Activated naive CD8-positive, alpha-beta T cell treated with anti-CD3 and anti-CD28 coated beads, Interleukin-2, amount 50 U/mL, for 24 hours (primary cell): ENCODE measurements at regions not wholly inside any gene's neighbourhood (a gene's known extent, or its start where the extent isn't known, plus 50 kb on each side); places are given as distances from the start of the nearest gene placed in this dataset.

Source experiments
- ATAC-seq: fragments of 150-1000 bp; cut with Tn5 transposase; one replicate; pipeline ENCODE4 v1.10.0; 2021
- DNase-seq: peaks from one replicate; pipeline ENCODE4 v3.0.0; 2021
- H3K27ac Mint-ChIP-seq: one replicate; pipeline ENCODE4 v1.8.0; 2021; ENCODE audit warnings: mild to moderate bottlenecking, mixed read lengths
- H3K27me3 Mint-ChIP-seq: one replicate; pipeline ENCODE4 v1.8.0; 2021; ENCODE audit warnings: mixed read lengths
- H3K36me3 Mint-ChIP-seq: one replicate; pipeline ENCODE4 v1.8.0; 2021; ENCODE audit warnings: low read depth, mixed read lengths
- H3K4me1 Mint-ChIP-seq: one replicate; pipeline ENCODE4 v1.8.0; 2021; ENCODE audit warnings: mixed read lengths
- H3K4me3 Mint-ChIP-seq: one replicate; pipeline ENCODE4 v1.8.0; 2021; ENCODE audit warnings: mild to moderate bottlenecking, moderate library complexity, mixed read lengths
- H3K9me3 Mint-ChIP-seq: one replicate; pipeline ENCODE4 v1.8.0; 2021; ENCODE audit warnings: mixed read lengths

- ATAC-seq (no peak), DNase-seq (no peak)
- Mint-ChIP-seq H3K4me3 (no peak overlapping the region), H3K4me1 (no peaks in the 10 kb centered on the region), H3K27me3 (no peaks in the 10 kb centered on the region), H3K36me3 (no peaks in the 10 kb centered on the region), H3K27ac (no peak overlapping the region), H3K9me3 (no peaks in the 10 kb centered on the region)
Measured at GRCh38 chr2:2507417-2507997, 176.4 kb upstream of the MYT1L start.

GRCh38 chr2:2506536-2506935 lies 175.5 kb upstream of the MYT1L start:
- Mint-ChIP-seq H3K27ac (no peak overlapping the region), H3K4me1 (no peaks in the 10 kb centered on the region), H3K9me3 (no peaks in the 10 kb centered on the region), H3K36me3 (no peaks in the 10 kb centered on the region), H3K27me3 (no peaks in the 10 kb centered on the region), H3K4me3 (no peak overlapping the region)
- DNase-seq (no peak), ATAC-seq (no peak)

GRCh38 chr2:2505604-2506003 lies 174.5 kb upstream of the MYT1L start:
- Mint-ChIP-seq H3K9me3 (no peaks in the 10 kb centered on the region), H3K4me3 (no peak overlapping the region), H3K4me1 (no peaks in the 10 kb centered on the region), H3K36me3 (no peaks in the 10 kb centered on the region), H3K27ac (no peak overlapping the region), H3K27me3 (no peaks in the 10 kb centered on the region)
- DNase-seq (no peak), ATAC-seq (no peak)

GRCh38 chr2:2503864-2504418 lies 172.9 kb upstream of the MYT1L start:
- no peak for ATAC-seq
- Mint-ChIP-seq H3K4me1 (no peaks in the 10 kb centered on the region), H3K27me3 (no peaks in the 10 kb centered on the region), H3K9me3 (no peaks in the 10 kb centered on the region), H3K27ac (no peak overlapping the region), H3K4me3 (no peak overlapping the region), H3K36me3 (no peaks in the 10 kb centered on the region)
- DNase-seq, result no peak

- Mint-ChIP-seq H3K9me3 (no peaks in the 10 kb centered on the region), H3K4me1 (no peaks in the 10 kb centered on the region)
- ATAC-seq, result no peak
Measured at GRCh38 chr2:2502201-2502549, 171.1 kb upstream of the MYT1L start.

GRCh38 chr2:2501454-2502200 lies 170.6 kb upstream of the MYT1L start:
- Mint-ChIP-seq H3K36me3 (no peaks in the 10 kb centered on the region), H3K27ac (no peak overlapping the region), H3K27me3 (no peaks in the 10 kb centered on the region), H3K9me3 (no peaks in the 10 kb centered on the region), H3K4me3 (no peak overlapping the region), H3K4me1 (no peaks in the 10 kb centered on the region)
- DNase-seq (no peak), ATAC-seq (no peak)

More at GRCh38 chr2:2502201-2502549, 171.1 kb upstream of the MYT1L start:
- H3K27me3 Mint-ChIP-seq, result no peaks in the 10 kb centered on the region
- H3K27ac Mint-ChIP-seq, result no peak overlapping the region
- DNase-seq, result no peak
- no peaks in the 10 kb centered on the region for H3K36me3 Mint-ChIP-seq
- H3K4me3 Mint-ChIP-seq, result no peak overlapping the region

GRCh38 chr2:2495606-2496005 lies 164.5 kb upstream of the MYT1L start:
- Mint-ChIP-seq H3K4me3 (no peak overlapping the region), H3K36me3 (no peaks in the 10 kb centered on the region), H3K27ac (no peak overlapping the region), H3K27me3 (peaks cover 6% of the 10 kb centered on the region), H3K9me3 (no peaks in the 10 kb centered on the region), H3K4me1 (no peaks in the 10 kb centered on the region)
- ATAC-seq (no peak), DNase-seq (no peak)

- H3K27me3 Mint-ChIP-seq, result peaks cover 6% of the 10 kb centered on the region
- H3K27ac Mint-ChIP-seq, result no peak overlapping the region
- DNase-seq, result no peak
- H3K4me1 Mint-ChIP-seq, result no peaks in the 10 kb centered on the region
- H3K9me3 Mint-ChIP-seq, result no peaks in the 10 kb centered on the region
- no peak overlapping the region for H3K4me3 Mint-ChIP-seq
- no peak for ATAC-seq
- H3K36me3 Mint-ChIP-seq, result no peaks in the 10 kb centered on the region
Measured at GRCh38 chr2:2493496-2493895, 162.4 kb upstream of the MYT1L start.

- H3K36me3 Mint-ChIP-seq, result no peaks in the 10 kb centered on the region
- no peak overlapping the region for H3K27ac Mint-ChIP-seq
- no peak for DNase-seq
- peaks cover 6% of the 10 kb centered on the region for H3K27me3 Mint-ChIP-seq
- no peak overlapping the region for H3K4me3 Mint-ChIP-seq
- no peaks in the 10 kb centered on the region for H3K4me1 Mint-ChIP-seq
- no peak for ATAC-seq
- no peaks in the 10 kb centered on the region for H3K9me3 Mint-ChIP-seq
Measured at GRCh38 chr2:2492800-2493199, 161.7 kb upstream of the MYT1L start.

- ATAC-seq (no peak), DNase-seq (no peak)
- Mint-ChIP-seq H3K4me3 (no peak overlapping the region), H3K36me3 (no peaks in the 10 kb centered on the region), H3K4me1 (no peaks in the 10 kb centered on the region), H3K27me3 (peaks cover 6% of the 10 kb centered on the region), H3K9me3 (no peaks in the 10 kb centered on the region), H3K27ac (no peak overlapping the region)
Measured at GRCh38 chr2:2491964-2492363, 160.9 kb upstream of the MYT1L start.

- no peak overlapping the region for H3K4me3 Mint-ChIP-seq
- no peaks in the 10 kb centered on the region for H3K36me3 Mint-ChIP-seq
- DNase-seq, result no peak
- no peaks in the 10 kb centered on the region for H3K4me1 Mint-ChIP-seq
- H3K27ac Mint-ChIP-seq, result no peak overlapping the region
- no peak for ATAC-seq
- no peaks in the 10 kb centered on the region for H3K9me3 Mint-ChIP-seq
- peaks cover 2% of the 10 kb centered on the region for H3K27me3 Mint-ChIP-seq
Measured at GRCh38 chr2:2484301-2484700, 153.2 kb upstream of the MYT1L start.

GRCh38 chr2:2482851-2483250 lies 151.8 kb upstream of the MYT1L start:
- no peaks in the 10 kb centered on the region for H3K9me3 Mint-ChIP-seq
- H3K27me3 Mint-ChIP-seq, result peaks cover 2% of the 10 kb centered on the region
- no peak overlapping the region for H3K4me3 Mint-ChIP-seq
- no peak for DNase-seq
- no peak for ATAC-seq
- H3K36me3 Mint-ChIP-seq, result no peaks in the 10 kb centered on the region
- no peaks in the 10 kb centered on the region for H3K4me1 Mint-ChIP-seq
- no peak overlapping the region for H3K27ac Mint-ChIP-seq

GRCh38 chr2:2472881-2473280 lies 141.8 kb upstream of the MYT1L start:
- no peaks in the 10 kb centered on the region for H3K4me1 Mint-ChIP-seq
- H3K9me3 Mint-ChIP-seq, result no peaks in the 10 kb centered on the region
- H3K4me3 Mint-ChIP-seq, result no peak overlapping the region
- no peak overlapping the region for H3K27ac Mint-ChIP-seq
- ATAC-seq (no peak), DNase-seq (no peak)
- H3K36me3 Mint-ChIP-seq, result no peaks in the 10 kb centered on the region
- no peaks in the 10 kb centered on the region for H3K27me3 Mint-ChIP-seq

GRCh38 chr2:2472044-2472443 lies 141.0 kb upstream of the MYT1L start:
- no peaks in the 10 kb centered on the region for H3K36me3 Mint-ChIP-seq
- DNase-seq (no peak), ATAC-seq (no peak)
- no peaks in the 10 kb centered on the region for H3K27me3 Mint-ChIP-seq
- no peak overlapping the region for H3K27ac Mint-ChIP-seq
- no peaks in the 10 kb centered on the region for H3K9me3 Mint-ChIP-seq
- no peaks in the 10 kb centered on the region for H3K4me1 Mint-ChIP-seq
- H3K4me3 Mint-ChIP-seq, result no peak overlapping the region

GRCh38 chr2:2466534-2466933 lies 135.5 kb upstream of the MYT1L start:
- Mint-ChIP-seq H3K4me1 (no peaks in the 10 kb centered on the region), H3K27me3 (peaks cover 3% of the 10 kb centered on the region), H3K4me3 (no peak overlapping the region), H3K27ac (no peak overlapping the region), H3K9me3 (no peaks in the 10 kb centered on the region), H3K36me3 (no peaks in the 10 kb centered on the region)
- DNase-seq (no peak), ATAC-seq (no peak)
